Sigmoid colon (tissue), 6 donors: ENCODE measurements at regions not wholly inside any gene's neighbourhood (a gene's known extent, or its start where the extent isn't known, plus 50 kb on each side); places are given as distances from the start of the nearest gene placed in this dataset.

Source experiments
- DNase-seq: peaks from one replicate; pipeline ENCODE4 v3.0.0-alpha.2; 2019
- H3K27ac ChIP-seq, 4 donors: fragments of 200-600 bp; sonication (generic); one replicate each; pipeline ENCODE4 v1.5.1; 2016 to 2019; ENCODE audit warnings: mild to moderate bottlenecking in 1 of 4
- H3K27me3 ChIP-seq, 3 donors: fragments of 200-600 bp; sonication (generic); one replicate each; pipeline ENCODE4 v1.5.1; 2019; ENCODE audit warnings: mild to moderate bottlenecking in 1 of 3
- H3K36me3 ChIP-seq, 4 donors: fragments of 200-600 bp; sonication (generic); one replicate each; pipeline ENCODE4 v1.5.1; 2016 to 2019
- H3K4me1 ChIP-seq, 4 donors: fragments of 200-600 bp; sonication (generic); one replicate each; pipeline ENCODE4 v1.5.1; 2017 to 2019
- H3K4me3 ChIP-seq, 4 donors: fragments of 200-600 bp; sonication (generic); one replicate each; pipeline ENCODE4 v1.5.1; 2017 to 2019; ENCODE audit warnings: mild to moderate bottlenecking in 2 of 4, moderate library complexity in 1 of 4
- H3K9me3 ChIP-seq, 4 donors: fragments of 200-600 bp in 3 of 4; sonication (generic) in 3 of 4; one replicate each; pipeline versions ENCODE4 v1.5.1 to v1.6.1; 2013 to 2019
- CTCF ChIP-seq, 4 experiments: fragments of 450-650 bp in 3 of 4; fragments of 200-600 bp in 1 of 4; IDR thresholded peaks; one replicate each; pipeline ENCODE4 v1.5.1; 2016 to 2019; ENCODE audit warnings: antibody characterized with exemption in 4 of 4, mild to moderate bottlenecking in 3 of 4, moderate library complexity in 2 of 4
- EP300 ChIP-seq, 4 donors: sonication (generic); formaldehyde crosslinking; IDR thresholded peaks; one replicate each; pipeline ENCODE4 v1.6.1; 2017; ENCODE audit warnings: antibody characterized with exemption in 4 of 4
- POLR2A ChIP-seq, 2 donors: fragments of 450-650 bp; IDR thresholded peaks; one replicate each; pipeline ENCODE4 v1.6.1; 2016; ENCODE audit warnings: antibody characterized with exemption in 2 of 2, mild to moderate bottlenecking in 2 of 2, moderate library complexity in 2 of 2
- POLR2AphosphoS5 ChIP-seq, 4 donors: sonication (generic); formaldehyde crosslinking; IDR thresholded peaks; one replicate each; pipeline ENCODE4 v1.6.1; 2017; ENCODE audit warnings: antibody characterized with exemption in 4 of 4
- WGBS, 2 donors: extraction: QIAGEN DNeasy Blood & Tissue Kit; methylation state at CpG; one replicate each; pipeline ENCODE4 v1.1.7; 2013; 5-methylcytosine and 5-hydroxymethylcytosine counted together
- intact Hi-C: fragments of 100-400 bp; cut with DNase I; formaldehyde crosslinking; loops from one replicate; pipeline ENCODE4 v1.15.1; 2023
- donor health status: healthy with polysubstance abuse.
- donor health status: healthy.

DNA sequence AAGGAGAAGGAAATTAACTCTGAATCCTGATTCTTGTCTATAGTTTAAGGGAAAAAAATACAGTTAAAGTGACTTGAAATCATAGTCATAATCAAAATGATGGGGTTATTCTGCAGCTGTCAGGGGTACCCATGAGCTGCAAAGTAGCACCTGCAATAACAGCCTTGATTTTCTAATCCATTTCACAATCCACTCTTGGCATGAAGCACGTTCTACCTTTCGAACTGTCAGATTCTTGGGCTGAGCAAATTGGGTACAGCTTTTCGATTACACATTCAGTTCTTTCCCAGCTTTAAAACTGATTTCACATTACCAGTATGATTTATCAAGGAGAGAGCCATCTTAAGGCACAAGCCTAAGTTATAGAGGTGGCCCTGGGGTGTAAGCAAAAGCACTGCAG, 118.5 kb upstream of the DTNBP1 start:
- WGBS, 2 donors, result 39 to 82% methylated on average over 3 of the region's 3 CpGs

GRCh38 chr6:15780437-15780836, 117.6 kb upstream of the DTNBP1 start:
- Histone ChIP-seq H3K4me1 (no peaks in the 10 kb centered on the region), H3K4me3 (no peak overlapping the region), H3K27me3 (no peaks in the 10 kb centered on the region), H3K36me3 (no peaks in the 10 kb centered on the region), H3K27ac (no peak overlapping the region), H3K9me3 (no peaks in the 10 kb centered on the region)
- intact Hi-C loops, result no loop called here
- no peak for TF ChIP-seq CTCF (IDR thresholded peaks at IDR 0.05)
- no peak for TF ChIP-seq POLR2A (IDR thresholded peaks at IDR 0.05)
- no peak for TF ChIP-seq EP300 (IDR thresholded peaks at IDR 0.05)
- TF ChIP-seq POLR2AphosphoS5 (IDR thresholded peaks at IDR 0.05), result no peak
- no peak for DNase-seq
- WGBS, 2 donors, result 45 to 74% methylated on average over 2 of the region's 2 CpGs

More for the DNA sequence above, 118.5 kb upstream of the DTNBP1 start:
- Histone ChIP-seq H3K27ac (no peak overlapping the region), H3K4me1 (no peaks in the 10 kb centered on the region), H3K9me3 (no peaks in the 10 kb centered on the region), H3K4me3 (no peak overlapping the region), H3K27me3 (no peaks in the 10 kb centered on the region), H3K36me3 (no peaks in the 10 kb centered on the region)
- intact Hi-C loops, result no loop called here
- no peak for TF ChIP-seq POLR2AphosphoS5 (IDR thresholded peaks at IDR 0.05)
- no peak for TF ChIP-seq CTCF (IDR thresholded peaks at IDR 0.05)
- TF ChIP-seq EP300 (IDR thresholded peaks at IDR 0.05), result no peak
- no peak for TF ChIP-seq POLR2A (IDR thresholded peaks at IDR 0.05)
- no peak for DNase-seq

- no peak overlapping the region for H3K4me3 ChIP-seq
- TF ChIP-seq CTCF (IDR thresholded peaks at IDR 0.05) (no peak), POLR2A (IDR thresholded peaks at IDR 0.05) (no peak), EP300 (IDR thresholded peaks at IDR 0.05) (no peak), POLR2AphosphoS5 (IDR thresholded peaks at IDR 0.05) (no peak)
- intact Hi-C loops, result no loop called here
- H3K27ac ChIP-seq, result no peak overlapping the region
- no peaks in the 10 kb centered on the region for H3K4me1 ChIP-seq
- H3K36me3 ChIP-seq, result no peaks in the 10 kb centered on the region
- H3K9me3 ChIP-seq, result no peaks in the 10 kb centered on the region
- no peaks in the 10 kb centered on the region for H3K27me3 ChIP-seq
- WGBS, 2 donors, result 82 to 88% methylated on average over 3 of the region's 3 CpGs
- DNase-seq, result no peak
These were observed 116.9 kb upstream of the DTNBP1 start for GRCh38 chr6:15779726-15780125.

DNA sequence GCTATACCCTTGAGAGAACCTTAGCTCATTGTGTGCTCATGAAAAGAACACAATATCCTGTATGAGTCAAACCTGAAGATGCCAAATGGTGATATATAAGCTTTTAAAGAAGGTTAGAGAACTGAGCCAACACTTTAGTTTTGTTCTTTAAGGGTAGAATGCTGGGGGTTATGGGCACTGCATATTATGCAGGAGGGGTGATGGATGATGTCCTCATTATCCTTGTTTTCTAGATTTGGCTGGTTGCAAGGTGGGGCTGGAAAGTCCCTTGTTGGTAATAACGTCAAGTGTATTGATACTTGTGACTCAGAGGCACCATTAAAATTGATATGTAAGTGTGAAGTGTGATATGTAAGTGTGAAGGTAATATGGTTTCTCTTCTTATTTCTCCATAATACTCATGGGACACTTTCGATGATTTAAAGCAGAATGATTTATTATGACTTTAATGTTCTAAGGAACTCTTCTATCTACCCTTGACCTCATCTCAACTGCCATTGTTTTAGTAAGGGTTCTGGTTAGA, 113.7 kb upstream of the DTNBP1 start:
- intact Hi-C loops, result no loop called here
- Histone ChIP-seq H3K27ac (no peak overlapping the region), H3K9me3 (no peaks in the 10 kb centered on the region), H3K4me3 (no peak overlapping the region), H3K4me1 (no peaks in the 10 kb centered on the region), H3K36me3 (no peaks in the 10 kb centered on the region), H3K27me3 (no peaks in the 10 kb centered on the region)
- TF ChIP-seq POLR2A (IDR thresholded peaks at IDR 0.05) (no peak), POLR2AphosphoS5 (IDR thresholded peaks at IDR 0.05) (no peak), CTCF (IDR thresholded peaks at IDR 0.05) (no peak), EP300 (IDR thresholded peaks at IDR 0.05) (no peak)
- DNase-seq, result no peak
- WGBS, 2 donors, result 76 to 79% methylated on average over 2 of the region's 2 CpGs

DNA sequence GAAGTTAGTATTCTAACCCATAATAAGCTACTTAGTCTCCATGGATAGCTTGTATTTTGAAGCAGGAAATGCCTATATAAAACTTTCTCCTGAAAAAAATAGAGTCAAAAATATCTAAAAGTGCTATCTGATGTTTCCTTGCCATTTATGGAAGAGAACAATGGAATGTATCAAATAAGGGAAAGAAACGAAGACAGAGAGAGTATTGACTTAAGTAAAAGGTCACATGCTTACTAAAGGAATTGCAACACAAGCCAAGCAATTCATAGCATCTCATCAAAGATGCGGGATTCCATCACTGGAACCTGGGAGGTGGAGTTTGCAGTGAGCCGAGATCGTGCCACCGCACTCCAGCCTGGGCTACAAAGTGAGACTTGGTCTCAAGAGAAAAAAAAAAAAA, 112.9 kb upstream of the DTNBP1 start:
- TF ChIP-seq POLR2A (IDR thresholded peaks at IDR 0.05), result no peak
- TF ChIP-seq POLR2AphosphoS5 (IDR thresholded peaks at IDR 0.05), result no peak
- no peak for TF ChIP-seq CTCF (IDR thresholded peaks at IDR 0.05)
- no peak for DNase-seq
- Histone ChIP-seq H3K4me1 (no peaks in the 10 kb centered on the region), H3K36me3 (no peaks in the 10 kb centered on the region), H3K4me3 (no peak overlapping the region), H3K27me3 (no peaks in the 10 kb centered on the region), H3K9me3 (no peaks in the 10 kb centered on the region), H3K27ac (no peak overlapping the region)
- 89 to 91% methylated on average over 5 of the region's 5 CpGs for WGBS, 2 donors
- intact Hi-C loops, result no loop called here
